Globus pallidus (tissue), 1 donor: ENCODE measurements at regions not wholly inside any gene's neighbourhood (a gene's known extent, or its start where the extent isn't known, plus 50 kb on each side); places are given as distances from the start of the nearest gene placed in this dataset.

Source experiments
- DNase-seq: peaks from one replicate; pipeline ENCODE4 v3.0.0-alpha.2; 2015; ENCODE audit warnings: low spot score

GRCh38 chr1:209376774-209377173 is 206.7 kb upstream of the CAMK1G start:
- no peak for DNase-seq

- DNase-seq = no peak
Observed at GRCh38 chr1:209377995-209378394, 205.5 kb upstream of the CAMK1G start.

GRCh38 chr1:209379280-209379679 is 204.2 kb upstream of the CAMK1G start:
- DNase-seq = no peak

- DNase-seq = no peak
Observed at GRCh38 chr1:209380420-209380819, 203.1 kb upstream of the CAMK1G start.

- DNase-seq = no peak
Observed at GRCh38 chr1:209382231-209383100, 201.0 kb upstream of the CAMK1G start.

- no peak for DNase-seq
Observed at GRCh38 chr1:209383422-209383821, 200.1 kb upstream of the CAMK1G start.

- no peak for DNase-seq
Observed at GRCh38 chr1:209383907-209384709, 199.4 kb upstream of the CAMK1G start.

GRCh38 chr1:209384710-209385550 is 198.6 kb upstream of the CAMK1G start:
- no peak for DNase-seq

- DNase-seq = no peak
Observed at GRCh38 chr1:209386156-209386555, 197.4 kb upstream of the CAMK1G start.

GRCh38 chr1:209387271-209387968 is 196.1 kb upstream of the CAMK1G start:
- no peak for DNase-seq

- DNase-seq = no peak
Observed at GRCh38 chr1:209387969-209388329, 195.6 kb upstream of the CAMK1G start.

- no peak for DNase-seq
Observed at GRCh38 chr1:209388358-209388757, 195.2 kb upstream of the CAMK1G start.

- no peak for DNase-seq
Observed at GRCh38 chr1:209389258-209389657, 194.3 kb upstream of the CAMK1G start.

GRCh38 chr1:209389975-209390374 is 193.5 kb upstream of the CAMK1G start:
- no peak for DNase-seq

GRCh38 chr1:209390764-209391163 is 192.8 kb upstream of the CAMK1G start:
- no peak for DNase-seq

GRCh38 chr1:209391792-209392191 is 191.7 kb upstream of the CAMK1G start:
- DNase-seq = no peak

- no peak for DNase-seq
Observed at GRCh38 chr1:209395169-209395568, 188.3 kb upstream of the CAMK1G start.

- DNase-seq = no peak
Observed at GRCh38 chr1:209397371-209397770, 186.1 kb upstream of the CAMK1G start.

- no peak for DNase-seq
Observed at GRCh38 chr1:209397910-209398309, 185.6 kb upstream of the CAMK1G start.

- peak; percentile 41 for DNase-seq
Observed at GRCh38 chr1:209398313-209398991, 185.1 kb upstream of the CAMK1G start.

- DNase-seq = no peak
Observed at GRCh38 chr1:209399800-209400199, 183.7 kb upstream of the CAMK1G start.
